Lung microvascular endothelial cell (primary cell): ENCODE measurements at regions not wholly inside any gene's neighbourhood (a gene's known extent, or its start where the extent isn't known, plus 50 kb on each side); places are given as distances from the start of the nearest gene placed in this dataset.
"Not testable (repeated sequence)": the region's sequence is repeated elsewhere in the genome, so short reads cannot be mapped to it uniquely, and the experiment has no call there.

Experiments used
- DNase-seq, 2 donors: peaks; one replicate each; pipeline versions ENCODE4 v3.0.0 to v3.0.0-alpha.2; 2010; ENCODE audit warnings: low read depth in 2 of 2

GRCh38 chr20:1845163-1845523 is 50.1 kb upstream of the SIRPA start:
- no peak for DNase-seq

- DNase-seq, result peak; percentile 30 to 51
These were observed 50.7 kb upstream of the SIRPA start for GRCh38 chr20:1844325-1845162.

DNA sequence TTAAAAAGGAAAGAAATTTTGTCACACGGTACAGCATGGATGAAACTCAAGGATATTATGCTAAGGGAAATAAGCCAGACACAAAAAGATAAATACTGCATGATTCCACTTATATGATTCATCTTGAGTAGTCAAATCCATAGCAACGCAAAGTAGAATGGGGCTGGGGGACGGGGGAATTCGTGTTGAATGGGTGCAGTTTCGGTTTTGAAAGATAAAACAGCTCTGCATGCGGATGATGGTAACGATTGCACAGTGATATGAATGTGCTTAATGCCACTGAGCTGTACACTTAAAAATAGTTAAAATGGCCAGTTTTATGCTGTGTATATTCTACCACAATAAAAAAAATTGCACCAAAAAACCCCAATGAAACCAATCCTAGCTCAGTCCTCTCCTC is 52.9 kb upstream of the SIRPA start:
- DNase-seq, result no peak

- DNase-seq, result no peak
These were observed 53.6 kb upstream of the SIRPA start for GRCh38 chr20:1841554-1842140.

GRCh38 chr20:1840817-1841553 is 54.2 kb upstream of the SIRPA start:
- no peak for DNase-seq

DNA sequence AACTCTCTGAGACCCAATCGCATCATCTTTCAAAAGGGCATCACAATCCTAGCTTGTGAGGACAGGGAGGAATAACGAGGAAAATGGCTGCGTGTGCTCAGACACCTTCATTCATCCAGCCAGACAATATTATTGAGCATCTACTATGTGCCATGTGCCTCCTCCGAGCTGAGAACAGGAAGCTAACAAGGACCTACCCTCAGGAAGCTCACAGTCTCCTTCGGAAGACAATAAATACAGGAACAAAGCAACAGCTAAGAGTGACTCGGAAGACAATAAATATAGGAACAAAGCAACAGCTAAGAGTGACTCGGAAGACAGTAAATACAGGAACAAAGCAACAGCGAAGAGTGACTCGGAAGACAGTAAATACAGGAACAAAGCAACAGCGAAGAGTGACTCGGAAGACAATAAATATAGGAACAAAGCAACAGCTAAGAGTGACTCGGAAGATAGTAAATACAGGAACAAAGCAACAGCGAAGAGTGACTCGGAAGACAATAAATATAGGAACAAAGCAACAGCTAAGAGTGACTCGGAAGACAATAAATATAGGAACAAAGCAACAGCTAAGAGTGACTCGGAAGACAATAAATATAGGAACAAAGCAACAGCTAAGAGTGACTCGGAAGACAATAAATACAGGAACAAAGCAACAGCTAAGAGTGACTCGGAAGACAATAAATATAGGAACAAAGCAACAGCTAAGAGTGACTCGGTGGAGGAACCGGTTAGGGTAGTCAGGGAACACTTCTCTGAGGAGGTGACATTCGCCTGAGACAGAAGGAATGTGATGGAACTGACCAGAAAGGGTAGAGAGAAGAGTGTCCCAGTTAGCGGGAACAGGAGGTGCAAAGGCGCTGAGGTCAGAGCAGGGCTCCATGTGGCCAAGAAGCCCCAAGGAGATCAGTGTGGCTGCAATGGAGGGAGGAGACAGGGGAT is 55.6 kb upstream of the SIRPA start:
- DNase-seq, result not testable (repeated sequence)

GRCh38 chr20:1838556-1839279 is 56.5 kb upstream of the SIRPA start:
- no peak for DNase-seq

- DNase-seq, result no peak
These were observed 59.8 kb upstream of the SIRPA start for GRCh38 chr20:1835186-1836035.

DNA sequence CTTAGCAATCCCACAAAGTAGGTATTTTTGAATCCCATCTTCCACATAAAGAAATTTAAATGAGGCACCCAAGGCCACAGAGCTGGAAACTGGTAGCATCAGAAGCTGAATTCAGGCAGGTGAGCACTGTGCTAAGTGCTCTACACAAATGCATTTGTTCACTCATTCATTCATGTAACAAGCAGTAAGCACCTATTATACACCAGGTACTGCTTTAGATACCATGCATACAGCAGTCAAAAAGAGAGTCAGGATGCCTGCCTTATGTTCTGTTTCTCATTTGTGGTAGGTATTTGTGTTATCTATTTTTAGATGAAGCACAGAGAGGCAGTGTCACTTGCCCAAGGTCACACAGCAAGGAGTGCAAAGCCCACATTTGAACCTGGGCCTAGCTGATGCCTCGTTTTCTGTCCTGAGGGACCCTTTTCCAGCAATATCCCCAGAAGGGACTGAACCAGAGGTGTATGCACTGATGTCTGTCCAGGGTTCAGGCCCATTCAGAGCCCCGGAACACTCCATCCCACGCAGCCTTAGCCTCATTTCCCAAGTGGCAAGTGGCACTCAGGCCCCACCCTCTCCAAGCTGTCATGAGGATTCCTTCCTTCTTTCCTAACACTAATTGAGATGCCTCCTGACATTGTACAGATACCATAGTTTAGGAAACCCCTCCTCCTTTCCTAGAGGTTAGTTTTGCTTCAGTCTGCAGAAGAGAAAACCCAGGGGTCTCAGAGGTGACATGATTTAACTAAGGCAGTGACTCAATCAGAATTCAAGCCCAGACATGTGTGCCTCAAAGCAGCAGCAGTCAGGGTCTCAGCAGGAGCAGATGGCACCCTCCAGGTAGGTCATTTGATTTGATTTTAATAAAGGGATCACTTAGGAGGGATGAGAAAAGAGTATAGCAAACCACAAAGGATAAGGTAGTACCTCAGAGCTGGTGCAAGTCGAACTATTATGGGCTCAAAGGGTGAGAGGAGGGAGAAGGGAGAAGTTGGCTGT is 61.2 kb upstream of the SIRPA start:
- DNase-seq, result no peak

- DNase-seq, result no peak
These were observed 62.0 kb upstream of the SIRPA start for GRCh38 chr20:1833216-1833615.

DNA sequence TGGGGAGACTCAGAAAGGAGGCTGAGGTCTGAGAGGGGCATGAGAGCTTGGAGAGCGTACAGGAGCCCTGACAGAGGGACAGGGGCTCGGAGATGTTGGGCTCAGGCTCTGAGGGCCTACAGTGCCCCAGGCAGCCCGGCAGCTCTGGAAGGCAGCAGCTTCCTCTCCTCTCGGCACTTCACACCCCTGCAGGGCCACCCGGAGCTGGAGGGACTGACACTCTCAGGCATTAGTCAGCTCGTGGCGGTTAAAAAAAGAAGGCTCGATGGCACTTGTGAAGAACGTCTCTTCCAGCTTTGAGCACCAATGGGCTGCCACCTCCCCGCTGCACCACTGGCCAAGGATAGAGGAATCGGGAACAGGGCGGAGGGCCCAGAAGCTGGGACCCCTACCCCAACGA is 62.6 kb upstream of the SIRPA start:
- DNase-seq, result no peak

DNA sequence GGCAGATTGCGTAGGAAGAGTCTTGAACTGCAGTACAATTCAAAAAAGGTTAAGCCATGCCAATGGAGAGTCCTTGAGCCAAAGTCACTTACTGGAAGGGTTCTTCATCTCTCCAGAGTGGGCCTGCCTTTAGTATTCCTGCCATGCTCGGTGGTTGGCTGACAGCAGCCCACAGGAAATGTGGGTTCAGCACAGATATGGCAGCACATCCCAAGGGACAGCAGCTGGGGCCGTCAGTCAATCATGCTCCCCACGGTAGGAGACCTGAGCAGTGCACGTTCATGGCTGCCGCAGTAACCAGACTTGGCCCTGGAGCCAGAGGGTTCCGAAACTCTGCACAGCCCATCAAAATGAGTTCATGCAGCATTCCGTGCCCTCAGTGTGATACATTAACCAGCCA is 63.6 kb upstream of the SIRPA start:
- no peak for DNase-seq

DNA sequence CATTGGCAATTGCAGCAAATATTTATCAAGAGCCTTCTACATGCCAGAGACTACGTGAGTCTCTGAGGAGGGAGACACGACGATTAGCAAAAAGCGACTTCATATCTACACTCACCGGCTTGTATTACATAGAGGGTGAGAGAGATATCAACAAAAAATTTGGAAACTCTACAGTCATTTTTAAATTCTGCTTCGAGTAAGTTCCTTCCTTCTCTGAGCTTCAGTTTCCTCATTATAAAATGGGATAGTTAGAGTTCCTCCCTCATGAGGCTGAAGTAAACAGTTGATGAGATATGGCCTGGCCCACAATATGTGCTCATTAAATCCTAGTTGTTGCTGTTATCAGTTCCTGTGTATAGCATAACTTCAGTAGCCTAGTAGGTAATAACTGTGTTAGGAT is 64.1 kb upstream of the SIRPA start:
- DNase-seq, result no peak

DNA sequence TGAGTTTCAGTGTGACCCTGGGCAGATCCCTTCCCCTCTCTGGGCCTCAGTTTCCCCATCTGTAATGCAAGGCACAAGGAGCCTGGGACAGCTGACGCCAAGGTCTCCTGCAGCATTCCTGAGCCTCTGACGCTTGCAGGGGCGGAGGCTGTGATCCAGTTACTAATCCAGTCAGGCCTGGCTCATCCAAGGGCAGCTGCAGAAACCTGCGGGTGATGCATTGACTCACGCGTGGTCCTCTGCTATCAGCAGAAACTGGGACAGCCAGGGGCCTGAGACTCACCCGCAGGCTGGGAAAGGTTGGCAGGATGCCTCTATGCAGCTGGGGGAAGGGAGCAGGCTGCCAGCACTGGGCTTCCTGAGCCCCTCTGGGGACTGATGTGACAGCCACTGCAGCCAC is 65.0 kb upstream of the SIRPA start:
- DNase-seq, result peak; percentile 45 to 85

- peak in 1 of 2 donors; percentile 58 for DNase-seq
These were observed 65.7 kb upstream of the SIRPA start for GRCh38 chr20:1829531-1829930.

DNA sequence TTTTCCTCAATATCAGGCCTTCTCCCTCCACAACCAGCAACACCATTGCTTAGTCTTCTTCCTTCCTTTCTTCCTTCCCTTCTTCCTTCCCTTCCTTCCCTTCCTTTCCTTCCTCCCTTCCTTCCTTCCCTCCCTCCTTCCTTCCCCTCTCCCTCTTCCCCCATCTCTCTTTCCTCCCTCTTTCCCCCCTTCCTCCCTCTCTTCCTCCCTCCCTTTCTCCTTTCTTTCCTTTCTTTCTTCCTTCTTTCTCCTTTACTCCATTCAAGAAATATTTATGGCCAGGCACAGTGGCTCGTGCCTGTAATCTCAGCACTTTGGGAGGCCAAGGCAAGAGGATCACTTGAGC is 66.4 kb upstream of the SIRPA start:
- DNase-seq, result no peak

DNA sequence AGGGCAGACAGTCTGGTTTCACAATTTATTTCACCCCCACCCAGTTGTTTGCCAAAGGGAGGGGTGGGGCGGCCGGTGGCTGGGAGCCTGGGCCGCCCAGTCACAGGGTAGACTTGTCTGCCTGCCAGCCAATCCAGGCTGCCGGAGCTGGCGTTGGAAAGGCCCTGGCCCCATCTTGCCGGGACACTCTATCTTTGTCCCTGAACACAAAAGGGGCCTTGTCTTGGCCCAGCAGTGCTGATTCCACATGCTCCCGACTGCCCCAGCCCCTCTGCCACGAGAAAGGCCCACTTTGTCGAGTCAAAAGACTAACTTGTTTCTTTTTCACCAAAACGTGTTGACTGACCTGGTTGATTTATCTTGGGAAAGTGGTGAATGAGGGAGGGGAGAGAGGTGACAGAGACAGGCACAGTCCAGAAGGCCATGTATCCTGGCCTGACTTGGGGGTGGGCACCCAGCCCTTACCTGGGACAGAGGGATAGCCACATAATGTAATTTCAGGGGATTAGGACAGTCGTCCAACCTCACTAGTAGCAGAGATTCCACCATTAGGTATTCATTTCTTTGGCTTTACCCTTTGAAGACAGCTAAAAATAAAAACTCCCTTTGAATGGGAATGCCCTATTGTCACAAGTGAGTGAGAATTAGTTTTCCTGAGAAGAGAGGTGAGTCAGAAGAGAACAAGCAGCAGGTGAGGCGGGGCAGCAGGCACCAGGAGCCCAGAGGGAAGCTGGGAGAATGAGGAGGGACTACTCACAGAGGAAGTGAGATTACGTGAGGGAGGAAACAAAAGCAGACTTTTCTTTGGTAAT is 67.0 kb upstream of the SIRPA start:
- DNase-seq, result peak in 1 of 2 donors; percentile 51

DNA sequence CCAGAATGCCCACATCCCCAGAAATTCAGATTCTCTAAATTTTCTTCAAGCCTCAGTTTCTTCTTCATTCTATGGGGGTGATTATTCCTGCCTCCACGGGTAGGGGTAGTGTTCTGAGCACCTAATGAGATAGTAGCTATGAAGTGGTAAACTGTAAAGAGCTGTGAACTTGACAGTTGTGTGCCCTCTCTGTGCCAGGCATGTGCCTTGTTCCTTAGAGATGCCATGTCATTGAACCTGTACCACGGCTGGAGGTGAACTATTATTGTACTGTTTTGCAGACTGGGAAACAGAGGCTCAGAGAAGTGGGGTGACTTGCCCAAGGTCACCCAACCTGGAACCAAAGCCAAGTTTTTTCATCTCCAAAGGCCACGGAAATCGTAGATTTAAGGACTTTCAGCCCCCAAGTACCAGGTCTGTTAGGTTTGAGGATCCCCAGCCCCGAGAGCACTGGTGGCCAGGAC is 67.7 kb upstream of the SIRPA start:
- no peak for DNase-seq
